NCI-H2171 treated with DMSO at 0.1 percent for 48 hours (cell line): ENCODE measurements at regions not wholly inside any gene's neighbourhood (a gene's known extent, or its start where the extent isn't known, plus 50 kb on each side); places are given as distances from the start of the nearest gene placed in this dataset.
"Not testable (repeated sequence)": the region's sequence is repeated elsewhere in the genome, so short reads cannot be mapped to it uniquely, and the experiment has no call there.

ENCODE experiments used
- DNase-seq: peaks from one replicate; lab custom pipeline; 2025; lab: John Stamatoyannopoulos, UW

DNA sequence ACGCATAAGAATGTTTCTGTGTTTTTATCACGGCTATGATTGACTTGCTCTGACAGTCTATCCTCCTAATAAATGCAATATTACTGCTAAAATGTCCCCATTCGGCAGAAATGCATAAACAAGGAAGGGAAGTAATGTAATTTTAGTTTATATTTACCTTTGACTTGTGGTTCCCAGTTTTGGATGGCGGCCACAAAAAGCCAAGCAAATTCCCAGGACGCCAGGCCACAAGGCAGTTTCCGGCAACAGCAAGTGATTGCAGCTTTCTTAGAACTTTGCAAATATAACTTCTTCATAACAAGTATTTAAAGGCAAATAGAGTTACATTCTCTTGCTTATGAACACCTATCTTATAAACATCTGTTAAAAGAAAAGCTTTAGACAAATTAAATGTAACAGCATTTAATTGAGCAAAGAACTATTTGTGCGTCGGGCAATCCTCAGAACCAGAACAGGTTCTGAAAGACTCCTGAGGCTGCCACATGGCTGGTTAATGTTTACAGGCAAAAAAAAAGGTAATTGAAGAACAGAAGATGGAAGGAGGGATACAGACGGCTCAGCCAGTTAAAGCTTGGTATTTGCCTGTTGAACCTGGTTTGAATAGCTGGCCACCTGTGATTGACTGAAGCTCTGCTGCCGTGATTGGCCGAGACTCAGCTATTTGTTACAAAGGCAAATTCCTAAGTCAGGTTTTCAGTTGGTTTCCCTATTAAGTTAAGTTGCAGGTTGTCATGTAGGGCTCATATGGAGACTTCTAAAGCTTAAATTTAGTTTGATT, 80.8 kb downstream of the C21orf91 start:
- no peak for DNase-seq

DNA sequence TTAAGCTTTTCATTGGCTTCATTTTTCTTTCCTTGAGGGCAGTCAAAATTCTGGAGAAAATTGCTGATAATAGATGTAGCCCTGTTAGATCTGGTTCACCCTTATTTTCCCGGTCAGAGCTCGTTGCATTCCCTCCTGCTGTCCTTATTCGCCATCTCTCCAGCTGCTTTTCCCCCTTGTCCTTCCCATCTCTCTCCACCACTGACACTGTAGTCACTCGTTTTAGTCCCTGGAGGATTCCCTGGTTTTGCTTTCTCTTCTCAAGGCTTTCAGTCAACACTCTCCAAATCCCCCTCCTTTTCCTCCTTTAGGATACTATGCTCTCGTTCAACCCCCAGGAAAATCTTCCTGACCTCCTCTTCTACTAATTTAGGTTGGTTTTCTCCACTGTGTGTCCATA, 83.1 kb downstream of the C21orf91 start:
- no peak for DNase-seq

DNA sequence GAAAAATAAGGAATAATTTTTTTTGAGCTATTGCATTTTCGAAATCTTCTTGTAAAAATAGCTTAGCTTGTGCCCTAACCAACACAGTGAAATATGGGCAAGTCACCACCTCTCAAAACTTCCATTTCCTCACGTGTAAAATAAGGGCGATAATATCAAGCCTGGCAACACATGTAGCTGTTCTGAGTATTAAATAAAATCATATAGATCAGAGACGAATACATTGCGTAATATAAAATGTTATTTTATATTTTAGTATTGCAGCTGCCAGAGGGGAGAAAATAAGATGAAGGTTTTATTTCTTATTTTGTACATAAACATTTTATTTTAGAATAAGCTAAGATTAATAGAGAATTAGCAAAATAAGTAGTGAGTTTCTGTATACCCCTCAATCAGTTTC, 85.9 kb downstream of the C21orf91 start:
- DNase-seq, result no peak

DNA sequence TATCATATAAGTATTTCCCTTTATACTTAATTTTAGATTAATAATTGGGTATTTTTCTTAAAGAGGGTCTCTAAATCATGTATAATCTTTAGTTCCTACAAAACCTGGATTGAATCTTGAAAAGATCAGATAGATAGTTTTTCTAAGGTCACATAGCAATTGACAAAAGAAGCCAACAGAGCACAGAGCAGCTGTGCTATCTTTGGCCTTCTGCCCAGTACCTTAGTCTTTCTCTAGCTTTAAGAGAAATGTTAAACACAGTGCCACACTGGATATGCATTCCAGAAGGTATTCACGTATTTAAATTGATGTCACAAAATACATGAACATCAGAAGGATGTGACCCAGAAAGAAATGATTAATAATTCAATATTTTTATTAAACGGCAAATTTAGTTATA, 86.8 kb downstream of the C21orf91 start:
- peak; percentile 20 for DNase-seq

DNA sequence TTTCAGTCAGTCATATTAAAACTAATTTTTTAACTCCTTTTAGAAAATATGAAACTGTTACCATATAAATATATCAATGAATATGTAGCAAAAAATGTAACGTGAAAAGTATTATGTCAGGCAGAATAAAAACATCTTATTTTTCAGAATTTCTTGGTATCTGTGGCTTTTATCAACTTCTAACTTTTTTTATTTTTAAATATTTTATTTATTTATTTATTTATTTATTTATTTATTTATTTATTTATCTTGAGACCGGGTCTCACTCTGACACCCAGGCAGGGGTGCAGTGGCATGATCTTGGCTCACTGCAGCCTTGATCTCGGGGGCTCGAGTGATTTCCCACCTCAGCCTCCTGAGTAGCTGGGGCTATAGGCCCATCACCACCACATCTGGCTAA, 87.6 kb downstream of the C21orf91 start:
- DNase-seq, result no peak

DNA sequence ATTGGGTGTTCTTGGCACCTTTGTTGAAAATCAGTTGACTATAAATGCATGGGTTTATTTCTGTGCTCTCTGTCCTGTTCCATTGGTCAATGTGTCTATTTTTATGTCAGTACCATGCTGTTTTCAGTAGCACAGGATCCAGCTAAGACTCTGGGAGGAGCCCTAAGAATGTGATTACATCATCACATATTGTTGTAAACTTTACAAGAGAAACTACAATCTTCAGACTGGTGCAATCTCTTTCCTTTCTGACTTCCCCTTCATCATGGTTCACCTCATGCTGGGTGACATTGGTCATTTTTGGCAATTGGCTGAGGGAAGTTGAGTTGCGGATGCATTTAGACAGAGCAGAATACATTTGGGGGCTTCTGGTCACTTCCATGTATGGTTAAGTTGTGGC, 88.4 kb downstream of the C21orf91 start:
- no peak for DNase-seq

DNA sequence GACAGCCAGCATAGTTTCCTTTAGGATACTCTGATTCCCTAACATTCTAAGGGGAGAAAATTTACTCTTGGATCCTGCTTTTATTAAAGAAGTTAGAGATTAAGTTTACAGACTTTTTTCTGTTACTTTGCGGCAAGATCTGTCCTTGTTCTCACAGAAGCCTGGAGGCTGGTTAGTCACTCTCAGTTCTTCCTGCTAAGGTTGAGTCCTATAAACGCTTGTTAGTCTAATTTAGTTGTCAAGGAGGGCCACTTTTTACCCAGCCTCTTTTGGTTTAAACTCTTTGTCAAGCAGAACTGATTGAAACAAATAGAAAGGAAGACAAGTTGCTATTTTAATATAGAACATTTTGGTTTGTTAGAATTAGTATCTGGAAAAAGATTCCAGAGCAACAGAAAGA, 89.7 kb downstream of the C21orf91 start:
- DNase-seq, result no peak

DNA sequence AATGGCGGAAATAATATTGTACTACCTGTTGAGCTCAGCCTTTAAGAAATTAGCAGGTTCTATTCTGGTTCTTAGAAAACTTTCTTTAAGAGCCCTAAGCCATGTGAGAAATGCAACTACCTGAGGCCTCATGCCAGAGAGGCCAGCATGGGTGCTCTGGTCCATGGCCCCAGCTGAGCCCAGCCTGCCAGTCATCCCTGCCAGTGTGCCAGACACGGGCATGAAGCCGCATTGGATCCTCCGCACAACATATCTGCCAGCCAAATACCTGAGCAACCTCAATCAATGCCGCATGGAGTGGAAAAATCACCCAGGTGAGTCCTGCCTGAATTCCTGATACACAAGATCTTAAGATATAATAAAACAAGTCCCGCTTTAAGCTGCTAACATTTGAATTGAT, 91.8 kb downstream of the C21orf91 start:
- DNase-seq, result no peak

DNA sequence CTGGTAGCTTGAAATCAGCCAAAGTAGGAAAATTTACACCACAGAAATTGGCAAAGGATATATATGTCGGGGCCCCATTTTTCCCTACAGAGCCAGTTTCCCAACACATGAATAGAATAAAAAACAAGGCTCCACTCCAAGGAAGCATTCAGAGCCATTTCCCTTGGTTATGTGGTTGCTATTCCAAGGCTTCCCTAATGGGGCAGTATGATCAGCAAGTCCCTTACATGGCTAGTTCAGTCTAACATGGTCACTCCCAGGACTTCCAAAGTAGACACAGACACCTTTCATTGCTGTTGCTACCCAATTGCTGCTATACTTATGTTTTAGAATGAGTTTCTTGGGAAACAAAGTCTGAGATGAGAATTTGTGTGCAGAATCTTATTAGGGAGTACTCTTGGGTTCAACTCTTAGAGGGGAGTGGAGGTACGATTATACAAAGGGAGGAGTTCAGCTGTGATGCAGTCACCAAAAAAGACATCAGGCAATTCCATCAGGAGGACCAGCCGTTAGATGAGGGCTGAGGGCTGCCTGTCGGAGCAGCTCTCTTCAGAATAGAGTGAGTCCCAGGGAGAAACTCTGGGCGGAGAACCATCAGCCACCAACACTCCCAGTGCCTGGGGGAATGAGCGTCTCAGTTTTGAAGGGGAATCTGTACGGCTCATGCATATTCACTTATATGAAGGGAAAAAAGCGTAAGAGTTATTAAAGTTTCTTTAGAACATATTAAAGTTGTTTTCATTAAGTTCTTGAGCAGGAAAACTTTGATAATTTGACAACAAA, 92.9 kb downstream of the C21orf91 start:
- no peak for DNase-seq

DNA sequence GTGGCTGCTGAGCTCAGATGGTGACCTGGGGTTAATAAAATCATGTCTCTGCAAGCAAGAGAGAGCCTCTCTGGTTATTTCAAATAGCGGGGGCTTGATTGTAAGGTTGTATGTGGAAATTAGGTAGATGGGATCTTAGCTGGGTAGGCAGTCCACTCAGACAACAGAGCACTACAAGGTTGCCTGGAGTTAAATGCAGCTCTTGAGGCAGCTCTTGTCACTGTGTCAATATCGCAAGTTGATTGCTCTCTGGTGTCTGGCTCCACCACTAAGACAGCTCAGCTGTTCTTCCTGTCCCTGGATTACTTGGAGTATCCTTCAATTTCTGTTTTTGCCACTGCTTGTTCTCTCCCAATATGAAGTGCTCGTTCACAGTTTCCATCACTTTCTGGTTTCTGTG, 93.8 kb downstream of the C21orf91 start:
- no peak for DNase-seq

DNA sequence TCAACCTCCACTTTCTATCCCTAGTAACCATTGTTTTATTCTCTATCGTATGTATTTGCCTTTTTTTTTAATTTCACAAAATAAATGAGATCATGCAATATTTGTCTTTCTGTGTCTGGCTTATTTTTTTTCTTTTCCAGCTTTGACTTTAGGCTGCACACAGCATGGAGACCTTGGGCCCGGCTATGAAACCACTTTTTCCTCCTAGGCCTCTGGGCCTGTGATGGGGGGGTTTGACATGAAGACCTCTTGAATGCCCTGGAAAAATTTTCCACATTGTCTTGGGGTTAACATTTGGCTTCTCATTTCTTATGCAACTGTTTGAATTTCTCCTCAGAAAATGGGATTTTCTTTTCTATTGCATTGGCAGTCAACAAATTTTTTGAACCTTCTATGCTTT, 100.2 kb upstream of the BTG3 start:
- DNase-seq, result no peak

DNA sequence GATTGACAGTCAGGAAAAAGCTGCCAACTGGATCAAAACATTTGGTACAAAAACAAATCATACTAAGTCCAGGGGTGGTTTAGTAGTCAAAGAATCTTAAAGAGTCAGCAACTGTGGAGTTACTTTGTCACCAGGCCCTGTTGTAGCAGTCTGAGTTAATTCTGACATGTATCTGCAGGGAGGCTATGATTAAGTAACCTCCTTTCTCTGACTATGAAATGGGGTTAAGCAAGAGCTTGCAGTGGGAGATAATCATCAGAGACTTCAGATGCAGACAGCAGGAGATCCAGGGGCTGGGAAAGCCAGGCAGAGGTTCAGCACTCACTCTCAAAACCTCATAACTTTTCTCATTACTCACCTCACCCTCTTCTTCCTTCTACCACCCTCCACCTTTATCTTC, 99.2 kb upstream of the BTG3 start:
- DNase-seq, result no peak

DNA sequence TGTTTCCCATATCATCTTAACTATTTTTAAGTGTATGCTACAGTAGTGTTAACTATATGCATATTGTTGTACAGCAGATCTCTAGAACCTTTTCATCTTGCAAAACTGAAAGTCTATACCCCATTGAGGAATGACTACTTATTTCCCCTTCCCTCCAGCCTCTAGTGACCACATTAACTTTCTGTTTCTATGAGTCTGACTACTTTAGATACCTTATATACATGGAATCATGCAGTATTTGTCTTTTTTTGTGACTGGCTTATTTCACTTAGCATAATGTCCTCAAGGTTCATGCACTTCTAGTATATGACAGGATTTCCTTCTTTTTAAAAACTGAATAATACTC, 96.5 kb upstream of the BTG3 start:
- no peak for DNase-seq

DNA sequence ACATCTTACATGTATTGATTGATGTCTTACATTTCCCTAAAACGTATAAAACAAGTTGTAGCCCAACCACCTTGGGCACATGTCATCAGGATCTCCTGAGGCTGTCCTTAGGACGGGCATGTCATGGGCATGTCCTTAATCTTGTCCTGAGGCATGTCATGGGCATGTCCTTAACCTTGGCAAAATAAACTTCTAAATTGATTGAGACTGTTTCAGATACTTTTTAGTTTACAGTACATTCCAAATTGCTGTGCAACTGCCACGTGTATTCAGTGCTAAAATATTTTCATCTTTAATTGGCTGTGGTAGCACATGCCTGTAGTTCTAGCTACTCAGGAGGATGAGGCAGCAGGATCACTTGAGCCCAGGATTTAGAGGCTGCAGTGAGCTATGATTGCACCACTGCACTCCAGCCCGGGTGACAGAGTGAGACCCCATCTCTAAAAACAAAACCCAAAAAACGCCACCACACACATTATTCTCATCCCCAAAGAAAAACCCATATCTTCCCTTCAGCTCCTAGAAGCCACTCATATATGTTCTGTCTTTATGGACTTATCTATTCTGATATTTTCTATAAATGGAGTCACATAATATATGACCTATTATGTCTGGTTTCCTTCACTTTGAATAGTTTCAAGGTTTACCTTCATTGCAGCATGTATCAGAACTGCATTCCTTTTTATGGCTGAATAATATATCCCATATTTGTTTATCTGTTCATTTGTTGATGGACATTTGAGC, 96.0 kb upstream of the BTG3 start:
- no peak for DNase-seq

DNA sequence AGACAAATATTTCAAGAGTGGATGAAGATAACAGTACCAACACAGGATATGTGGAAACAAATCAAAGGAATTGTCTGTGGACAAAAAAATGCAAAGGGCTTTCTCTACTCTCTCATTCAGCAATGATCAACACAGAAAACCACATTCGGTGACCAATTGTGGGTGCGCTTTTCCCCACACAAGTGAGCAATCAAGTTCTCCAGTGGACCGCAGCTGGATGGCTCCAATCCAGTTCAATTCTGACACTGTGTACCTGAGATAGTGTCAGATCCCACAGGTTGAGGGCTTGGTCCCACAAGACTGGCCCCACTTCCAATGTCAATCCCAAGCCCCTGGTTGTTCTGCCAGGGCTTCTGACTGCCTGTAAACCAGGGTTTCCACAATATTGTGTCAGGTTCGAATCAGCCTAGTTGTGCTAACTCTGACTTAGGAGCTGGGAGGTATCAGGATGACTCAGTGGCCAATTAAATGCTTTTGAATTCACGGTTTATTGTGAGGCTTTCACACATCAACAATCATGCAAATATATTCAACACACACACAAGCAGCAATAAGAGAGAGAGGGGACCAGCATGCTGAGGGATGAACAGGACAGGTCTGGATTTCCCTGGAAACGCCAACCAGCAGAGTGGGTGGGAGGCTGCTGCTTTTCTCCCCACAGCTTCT, 87.0 kb upstream of the BTG3 start:
- no peak for DNase-seq

DNA sequence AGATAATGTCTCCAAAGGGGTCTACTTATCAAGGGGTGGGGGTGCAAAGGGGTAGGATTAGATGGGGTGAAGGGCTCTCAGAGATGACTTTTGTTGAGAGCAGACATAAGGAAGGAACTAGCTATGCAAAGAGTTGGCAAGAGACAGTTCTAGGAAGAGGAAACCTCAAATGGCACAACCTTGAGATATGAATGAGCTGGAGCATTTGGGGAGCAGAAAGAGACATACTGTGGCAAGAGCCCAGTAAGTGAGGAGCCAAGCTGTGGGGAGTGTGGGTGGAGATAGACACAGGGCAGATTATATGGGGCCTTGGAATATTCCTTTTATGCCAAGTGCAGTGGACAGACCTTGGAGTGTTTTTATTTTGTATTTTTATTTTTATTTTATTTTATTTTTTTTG, 84.8 kb upstream of the BTG3 start:
- DNase-seq, result no peak

DNA sequence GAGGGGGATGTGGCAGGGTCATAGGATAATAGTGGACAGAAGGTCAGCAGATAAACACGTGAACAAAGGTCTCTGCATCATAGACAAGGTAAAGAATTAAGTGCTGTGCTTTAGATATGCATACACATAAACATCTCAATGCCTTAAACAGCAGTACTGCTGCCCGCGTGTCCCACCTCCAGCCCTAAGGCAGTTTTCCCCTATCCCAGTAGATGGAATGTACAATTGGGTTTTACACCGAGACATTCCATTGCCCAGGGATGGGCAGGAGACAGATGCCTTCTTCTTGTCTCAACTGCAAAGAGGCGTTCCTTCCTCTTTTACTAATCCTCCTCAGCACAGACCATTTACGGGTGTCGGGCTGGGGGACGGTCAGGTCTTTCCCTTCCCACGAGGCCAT, 81.7 kb upstream of the BTG3 start:
- not testable (repeated sequence) for DNase-seq

DNA sequence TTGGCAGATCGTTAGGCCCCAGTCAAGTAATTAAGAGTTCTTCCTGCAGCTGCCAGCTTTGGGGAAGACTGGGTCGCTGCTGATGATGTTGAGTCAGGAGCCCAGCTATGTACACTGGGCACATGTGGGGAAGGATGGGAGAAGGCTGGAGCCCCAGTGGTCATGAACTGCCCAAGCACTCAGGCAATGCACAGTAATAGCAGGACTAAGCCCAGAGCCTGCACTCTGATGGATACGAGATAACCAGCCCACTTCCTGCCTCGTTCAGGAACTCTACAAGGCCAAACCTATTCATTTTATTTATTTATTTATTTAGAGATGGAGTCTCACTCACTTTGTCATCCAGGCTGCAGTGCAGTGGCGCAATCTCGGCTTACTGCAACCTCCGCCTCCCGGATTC, 81.1 kb upstream of the BTG3 start:
- no peak for DNase-seq

DNA sequence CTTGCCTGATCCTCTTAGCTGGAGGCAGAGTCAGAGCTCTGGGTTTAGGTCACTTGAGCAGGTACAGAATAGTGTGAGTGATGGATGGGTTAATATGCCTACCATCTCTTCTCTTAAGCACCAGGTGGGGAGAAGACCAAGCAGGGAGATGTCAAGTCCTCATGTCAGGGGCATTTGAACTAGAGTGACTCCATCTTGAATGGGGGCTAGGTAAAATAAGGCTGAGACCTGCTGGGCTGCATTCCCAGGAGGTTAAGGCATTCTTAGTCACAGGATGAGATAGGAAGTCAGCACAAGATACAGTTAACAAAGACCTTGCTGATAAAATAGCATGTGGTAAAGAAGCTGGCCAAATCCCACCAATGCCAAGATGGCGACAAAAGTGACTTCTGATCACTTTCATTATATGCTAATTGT, 77.4 kb upstream of the BTG3 start:
- DNase-seq, result no peak

DNA sequence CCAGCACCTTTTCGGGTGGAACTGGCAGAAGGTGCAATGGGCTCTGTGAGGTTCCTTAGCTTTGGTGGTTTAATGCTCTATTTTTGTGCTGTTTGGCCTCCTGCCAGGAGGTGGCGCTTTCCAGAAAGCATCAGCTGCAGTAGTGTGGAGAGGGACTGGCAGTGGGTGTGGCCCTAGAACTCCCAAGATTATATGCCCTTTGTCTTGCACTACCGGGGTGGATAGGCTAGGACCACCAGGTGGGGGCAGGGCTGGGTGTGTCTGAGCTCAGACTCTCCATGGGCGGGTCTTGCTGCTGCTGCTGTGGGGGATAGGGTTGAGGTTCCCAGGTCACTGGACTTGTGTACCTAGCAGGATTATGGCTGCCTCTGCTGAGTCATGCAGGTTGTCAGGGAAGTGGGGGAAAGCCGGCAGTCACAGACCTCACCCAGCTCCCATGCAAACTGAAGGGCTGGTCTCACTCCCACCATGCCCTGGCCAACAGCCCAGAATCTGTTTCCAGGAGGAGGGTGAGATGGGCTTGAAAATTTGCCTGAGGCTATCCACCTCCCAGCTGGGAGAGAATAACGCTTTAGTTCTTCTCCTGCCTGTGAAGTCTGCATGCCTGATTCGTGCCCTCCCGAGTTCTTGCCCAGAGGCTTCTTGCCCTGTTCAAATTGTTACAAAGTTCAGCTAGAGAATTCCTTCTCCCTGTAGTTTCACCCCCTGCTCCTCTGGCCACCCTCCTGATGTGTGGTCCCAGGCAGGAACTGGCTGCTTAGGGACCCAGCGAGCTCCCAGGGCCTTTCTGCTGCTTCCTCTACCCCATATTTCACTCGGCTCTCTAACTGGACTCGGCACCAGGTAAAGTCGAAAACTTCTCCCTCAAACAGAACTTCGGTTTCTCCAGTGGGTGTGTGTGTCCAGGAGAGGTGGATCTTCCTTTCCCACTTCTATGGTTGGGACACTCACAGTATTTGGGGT, 76.5 kb upstream of the BTG3 start:
- DNase-seq, result peak; percentile 36

DNA sequence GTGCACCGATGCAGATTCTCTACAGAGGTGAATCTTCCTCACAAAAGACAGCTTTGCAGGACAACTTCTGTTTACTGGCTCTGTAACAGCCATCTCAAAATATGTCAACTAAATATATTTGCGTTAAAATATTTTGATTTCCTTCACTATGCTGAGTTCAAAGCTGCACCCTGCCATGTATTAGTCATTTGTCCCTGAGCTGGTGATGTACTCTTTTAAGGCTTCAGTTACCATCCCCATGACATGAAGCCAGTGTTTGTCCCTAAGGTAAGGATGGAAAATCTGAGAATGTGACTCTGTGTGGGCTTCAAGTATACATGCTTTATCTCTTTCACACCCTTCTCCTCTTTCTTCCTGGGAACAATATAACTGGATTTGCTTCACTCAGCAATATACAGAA, 70.2 kb upstream of the BTG3 start:
- no peak for DNase-seq
